ENCODE measurements at regions not wholly inside any gene's neighbourhood (a gene's known extent, or its start where the extent isn't known, plus 50 kb on each side); places are given as distances from the start of the nearest gene placed in this dataset.

DNA sequence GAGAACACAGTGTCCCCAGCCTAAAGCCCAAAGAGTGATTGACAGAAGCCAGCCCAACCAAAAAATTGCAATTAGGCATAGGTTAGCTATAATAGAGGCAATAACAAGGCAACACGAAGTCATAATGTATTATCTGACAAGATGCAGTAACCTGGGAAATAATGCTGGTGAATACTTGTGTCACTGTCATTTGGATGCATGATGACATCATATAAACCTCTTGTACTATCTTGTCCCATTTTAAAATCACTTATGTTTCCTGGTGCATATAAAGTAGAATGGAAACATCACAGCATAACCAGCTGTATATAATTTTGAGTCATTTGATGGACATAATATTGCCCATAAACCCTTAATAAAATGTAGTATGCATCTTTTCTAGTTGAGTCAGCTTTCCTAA lies 1138.3 kb upstream of the LRRTM3 start:
- TF ChIP-seq, protein P1, sequence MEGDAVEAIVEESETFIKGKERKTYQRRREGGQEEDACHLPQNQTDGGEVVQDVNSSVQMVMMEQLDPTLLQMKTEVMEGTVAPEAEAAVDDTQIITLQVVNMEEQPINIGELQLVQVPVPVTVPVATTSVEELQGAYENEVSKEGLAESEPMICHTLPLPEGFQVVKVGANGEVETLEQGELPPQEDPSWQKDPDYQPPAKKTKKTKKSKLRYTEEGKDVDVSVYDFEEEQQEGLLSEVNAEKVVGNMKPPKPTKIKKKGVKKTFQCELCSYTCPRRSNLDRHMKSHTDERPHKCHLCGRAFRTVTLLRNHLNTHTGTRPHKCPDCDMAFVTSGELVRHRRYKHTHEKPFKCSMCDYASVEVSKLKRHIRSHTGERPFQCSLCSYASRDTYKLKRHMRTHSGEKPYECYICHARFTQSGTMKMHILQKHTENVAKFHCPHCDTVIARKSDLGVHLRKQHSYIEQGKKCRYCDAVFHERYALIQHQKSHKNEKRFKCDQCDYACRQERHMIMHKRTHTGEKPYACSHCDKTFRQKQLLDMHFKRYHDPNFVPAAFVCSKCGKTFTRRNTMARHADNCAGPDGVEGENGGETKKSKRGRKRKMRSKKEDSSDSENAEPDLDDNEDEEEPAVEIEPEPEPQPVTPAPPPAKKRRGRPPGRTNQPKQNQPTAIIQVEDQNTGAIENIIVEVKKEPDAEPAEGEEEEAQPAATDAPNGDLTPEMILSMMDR (IDR thresholded peaks at IDR 0.05; ENCODE audit: insufficient read depth, low read length, poor library complexity, severe bottlenecking) = no peak
- no peak for TF ChIP-seq EZH2phosphoT487 (conservative IDR thresholded peaks at IDR 0.05; ENCODE audit: low read length)
